Small intestine (tissue), 7 donors: ENCODE measurements at regions not wholly inside any gene's neighbourhood (a gene's known extent, or its start where the extent isn't known, plus 50 kb on each side); places are given as distances from the start of the nearest gene placed in this dataset.
A peak's percentile ranks its signal among the peaks of the same experiment; 100 is the strongest.

Experiments used
- DNase-seq, 2 donors: peaks; one replicate each; pipeline versions ENCODE4 v3.0.0 to v3.0.0-alpha.2; 2013
- FAIRE-seq: peaks from 2 replicates; lab custom pipeline; 2012; peaks lifted over from hg19 to GRCh38; lab: Jason Lieb, UNC
- H3K27ac ChIP-seq, 3 donors: one replicate each; pipeline ENCODE4 v1.5.1; 2013; ENCODE audit warnings: low read length in 2 of 3, mild to moderate bottlenecking in 2 of 3, control low read depth in 1 of 3, inconsistent platforms in 1 of 3, low read depth in 1 of 3, moderate library complexity in 1 of 3
- H3K27me3 ChIP-seq, 3 donors: one replicate each; pipeline ENCODE4 v1.6.1; 2013; ENCODE audit warnings: low read length in 3 of 3, inconsistent platforms in 1 of 3; ENCODE audit not compliant: control insufficient read depth in 3 of 3, insufficient read depth in 3 of 3
- H3K36me3 ChIP-seq, 3 donors: one replicate each; pipeline ENCODE4 v1.6.1; 2013; ENCODE audit warnings: low read length in 3 of 3, inconsistent platforms in 1 of 3, low read depth in 1 of 3, mild to moderate bottlenecking in 1 of 3, moderate library complexity in 1 of 3; ENCODE audit not compliant: control insufficient read depth in 3 of 3, insufficient read depth in 2 of 3
- H3K4me1 ChIP-seq, 3 donors: one replicate each; pipeline ENCODE4 v1.6.1; 2013; ENCODE audit warnings: low read length in 2 of 3, inconsistent platforms in 1 of 3, low read depth in 1 of 3, mild to moderate bottlenecking in 1 of 3, moderate library complexity in 1 of 3; ENCODE audit not compliant: control insufficient read depth in 3 of 3, insufficient read depth in 2 of 3
- H3K4me3 ChIP-seq, 3 donors: one replicate each; pipeline ENCODE4 v1.5.1; 2013; ENCODE audit warnings: low read length in 3 of 3, control low read depth in 1 of 3, inconsistent platforms in 1 of 3, low read depth in 1 of 3, mild to moderate bottlenecking in 1 of 3, moderate library complexity in 1 of 3
- H3K9me3 ChIP-seq, 2 donors: one replicate each; pipeline ENCODE4 v1.6.1; 2013; ENCODE audit warnings: low read depth in 1 of 2, low read length in 1 of 2; ENCODE audit not compliant: control insufficient read depth in 2 of 2, insufficient read depth in 1 of 2
- WGBS, 3 donors: extraction: QIAGEN DNeasy Blood & Tissue Kit; methylation state at CpG; one replicate each; pipeline ENCODE4 v1.1.7; 2013; 5-methylcytosine and 5-hydroxymethylcytosine counted together
- donor health status: healthy with polysubstance abuse.
- donor health status: control.
- donor health status: control.
- donor health status: Bipolar disorder and iron deficiency.
- donor health status: healthy.

- no peak overlapping the region for H3K27ac ChIP-seq
These were observed 139.0 kb upstream of the ETAA1 start for GRCh38 chr2:67258122-67258521.

GRCh38 chr2:67258831-67259230, 138.3 kb upstream of the ETAA1 start:
- H3K4me1 ChIP-seq = no peaks in the 10 kb centered on the region
- no peak overlapping the region for H3K4me3 ChIP-seq
- FAIRE-seq (no peak), DNase-seq (no peak)
- H3K27me3 ChIP-seq = no peaks in the 10 kb centered on the region
- peak overlapping the region in 1 of 3 donors; percentile 25 for H3K27ac ChIP-seq
- H3K9me3 ChIP-seq = no peaks in the 10 kb centered on the region
- H3K36me3 ChIP-seq = no peaks in the 10 kb centered on the region
- 82 to 90% (median 88%) methylated on average over 1 of the region's 1 CpG for WGBS, 3 donors

More at GRCh38 chr2:67258122-67258521, 139.0 kb upstream of the ETAA1 start:
- DNase-seq (no peak), FAIRE-seq (no peak)
- no peaks in the 10 kb centered on the region for H3K9me3 ChIP-seq
- H3K27me3 ChIP-seq = no peaks in the 10 kb centered on the region
- 69 to 82% (median 80%) methylated on average over 4 of the region's 4 CpGs for WGBS, 3 donors
- H3K36me3 ChIP-seq = no peaks in the 10 kb centered on the region
- no peak overlapping the region for H3K4me3 ChIP-seq
- no peaks in the 10 kb centered on the region for H3K4me1 ChIP-seq

DNA sequence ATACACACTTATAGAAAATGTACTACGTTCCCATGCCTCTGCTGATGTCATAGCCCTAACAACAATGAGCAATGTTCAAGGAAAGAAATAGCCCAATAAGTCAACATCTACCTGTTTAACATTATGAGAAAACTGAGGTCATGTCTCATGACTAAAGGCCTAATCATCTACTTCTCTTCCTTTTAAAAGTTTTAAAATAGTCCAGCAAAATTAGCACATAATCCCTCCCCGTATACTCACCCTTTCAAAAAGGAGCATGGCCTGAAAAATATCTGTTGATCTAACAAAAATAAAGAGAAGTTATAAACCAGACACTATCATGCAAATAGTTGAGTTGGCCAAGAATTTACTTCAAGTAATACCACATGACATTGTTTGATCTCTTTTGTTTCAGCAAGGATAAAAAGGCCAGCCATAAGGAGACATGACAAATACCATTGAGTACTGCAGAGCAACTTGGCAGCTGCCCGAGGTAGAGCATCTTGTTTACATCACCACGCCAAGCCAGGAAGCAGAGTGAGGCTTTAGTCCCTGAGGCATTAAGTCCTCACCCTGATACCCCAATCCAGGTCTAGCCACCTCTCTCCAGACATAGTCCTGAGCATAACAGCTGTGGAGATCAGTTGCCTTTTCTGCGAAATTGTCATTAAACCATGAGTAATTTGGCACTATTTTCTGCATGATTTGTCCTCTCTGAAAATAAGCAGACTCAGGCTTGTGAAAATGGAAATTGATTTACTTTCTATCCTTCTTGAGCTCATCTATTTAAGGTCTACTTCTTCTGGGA, 137.4 kb upstream of the ETAA1 start:
- 52 to 62% (median 55%) methylated on average over 5 of the region's 5 CpGs for WGBS, 3 donors
- DNase-seq (peak in 1 of 2 donors; percentile 6), FAIRE-seq (no peak)
- H3K4me3 ChIP-seq = no peak overlapping the region
- no peaks in the 10 kb centered on the region for H3K27me3 ChIP-seq
- no peaks in the 10 kb centered on the region for H3K36me3 ChIP-seq
- no peaks in the 10 kb centered on the region for H3K4me1 ChIP-seq
- H3K27ac ChIP-seq = peak overlapping the region in 2 of 3 donors; percentile 38 to 71
- H3K9me3 ChIP-seq = no peaks in the 10 kb centered on the region

DNA sequence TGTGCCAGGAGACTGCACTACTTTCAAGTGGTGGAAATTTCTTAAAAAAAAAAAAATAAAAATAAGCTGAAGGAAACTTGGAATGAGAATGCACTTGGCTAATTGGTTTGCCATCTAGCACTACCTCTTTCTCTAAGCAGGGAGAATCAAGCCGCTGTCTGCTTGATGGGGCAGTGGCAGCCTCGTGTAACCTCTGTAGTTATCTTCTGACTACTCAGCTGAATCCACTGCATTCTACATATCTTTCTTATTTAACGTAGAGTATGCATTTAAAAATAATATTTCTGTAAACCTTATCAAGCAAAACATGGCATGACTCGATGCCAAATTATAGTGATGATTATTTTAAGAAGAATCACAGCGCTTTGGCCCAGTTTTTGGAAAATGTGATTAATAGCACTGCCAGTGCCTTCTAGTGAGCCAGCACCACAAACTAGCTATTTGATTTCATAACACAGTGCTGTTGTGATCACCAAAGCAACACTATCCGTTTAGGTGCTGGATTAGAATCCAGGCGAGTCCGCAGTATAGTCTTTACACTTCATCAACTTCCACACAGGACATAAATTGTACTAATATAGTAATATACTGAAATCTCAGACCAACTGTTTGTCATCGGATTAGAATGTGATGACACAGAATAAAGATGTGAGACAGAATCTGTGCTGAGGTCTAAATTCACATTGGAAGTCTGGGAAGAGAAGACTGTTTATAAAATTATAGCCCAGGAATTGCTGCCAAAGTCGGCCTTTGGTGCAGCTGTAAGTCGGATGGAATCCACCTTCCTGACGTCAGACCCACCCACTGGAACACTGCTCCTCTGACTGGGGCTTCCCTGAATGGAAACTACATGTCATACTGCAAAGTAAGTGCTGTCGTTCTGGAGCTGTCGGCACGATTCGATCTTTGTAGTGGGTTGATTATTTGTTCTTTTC, 136.5 kb upstream of the ETAA1 start:
- no peaks in the 10 kb centered on the region for H3K4me1 ChIP-seq
- H3K9me3 ChIP-seq = no peaks in the 10 kb centered on the region
- WGBS, 3 donors = 59 to 76% (median 74%) methylated on average over 16 of the region's 16 CpGs
- no peaks in the 10 kb centered on the region for H3K27me3 ChIP-seq
- no peak overlapping the region for H3K4me3 ChIP-seq
- H3K27ac ChIP-seq = peak overlapping the region in 2 of 3 donors; percentile 50 to 56
- H3K36me3 ChIP-seq = no peaks in the 10 kb centered on the region
- peak in 1 of 2 donors; percentile 44 for DNase-seq
- no peak for FAIRE-seq

DNA sequence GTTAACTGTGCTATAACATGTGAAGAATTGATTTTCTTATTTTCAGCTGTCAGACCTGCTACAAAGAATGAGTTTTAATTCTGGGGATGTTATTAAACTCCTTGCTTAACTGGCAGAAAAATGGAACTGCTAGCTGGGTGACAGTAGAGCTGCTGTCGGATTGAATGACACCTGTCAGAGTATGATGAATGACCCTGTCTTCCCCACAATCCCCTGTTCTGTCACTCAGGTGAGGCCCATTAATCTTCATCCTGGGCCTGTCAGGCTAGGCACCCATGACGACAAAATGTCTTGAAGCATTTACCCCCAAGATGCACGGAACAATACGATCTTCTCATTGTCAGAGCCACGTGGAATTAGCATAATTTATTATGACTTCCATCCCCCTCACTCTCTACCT, 129.9 kb upstream of the ETAA1 start:
- WGBS, 3 donors = 86 to 89% (median 89%) methylated on average over 5 of the region's 5 CpGs
- FAIRE-seq (no peak), DNase-seq (no peak)
- Histone ChIP-seq H3K27me3 (no peaks in the 10 kb centered on the region), H3K36me3 (no peaks in the 10 kb centered on the region), H3K4me1 (no peaks in the 10 kb centered on the region), H3K27ac (no peak overlapping the region), H3K4me3 (no peak overlapping the region), H3K9me3 (no peaks in the 10 kb centered on the region)

DNA sequence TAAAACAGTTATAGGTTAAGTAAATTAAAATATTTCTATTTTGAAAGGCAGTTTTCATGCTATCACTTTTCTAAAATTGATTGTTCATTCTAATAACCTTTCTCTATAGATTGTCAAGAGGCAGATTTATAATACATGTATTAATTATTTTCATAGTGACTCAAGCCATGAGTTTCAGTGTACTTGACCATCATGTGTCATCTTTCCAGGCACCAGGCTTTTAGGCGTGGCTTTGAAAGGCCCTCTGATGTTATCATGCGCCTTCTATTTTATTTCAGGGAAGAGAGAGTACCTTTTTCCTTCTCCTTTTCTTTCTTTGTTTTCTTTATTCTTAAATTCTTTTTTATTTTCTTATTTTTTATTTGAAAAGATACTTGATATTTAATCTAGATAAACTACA, 128.3 kb upstream of the ETAA1 start:
- Histone ChIP-seq H3K36me3 (no peaks in the 10 kb centered on the region), H3K27me3 (no peaks in the 10 kb centered on the region), H3K9me3 (no peaks in the 10 kb centered on the region), H3K4me3 (no peak overlapping the region), H3K27ac (no peak overlapping the region), H3K4me1 (no peaks in the 10 kb centered on the region)
- no peak for FAIRE-seq
- 92 to 94% (median 93%) methylated on average over 2 of the region's 2 CpGs for WGBS, 3 donors
- no peak for DNase-seq

DNA sequence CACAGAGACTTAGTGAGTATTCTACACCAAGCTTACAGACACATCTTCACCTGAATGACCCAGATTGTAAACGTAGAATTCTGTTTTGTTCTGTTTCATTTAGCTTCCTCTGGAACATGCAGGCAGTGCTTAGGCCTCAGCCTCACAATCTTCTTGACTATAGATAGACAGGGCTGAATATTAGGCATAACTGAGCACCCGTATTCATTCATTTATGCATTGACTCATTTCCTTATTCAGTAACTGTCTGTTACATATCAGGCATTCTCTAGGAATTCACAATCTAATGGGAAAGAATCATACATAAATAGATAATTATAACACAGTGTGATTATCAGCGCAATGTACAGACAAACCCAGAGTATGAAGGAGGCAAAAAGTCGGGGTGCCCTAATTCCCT, 124.9 kb upstream of the ETAA1 start:
- 72 to 76% (median 74%) methylated on average over 4 of the region's 4 CpGs for WGBS, 3 donors
- DNase-seq (no peak), FAIRE-seq (no peak)
- H3K4me3 ChIP-seq = no peak overlapping the region
- no peak overlapping the region for H3K27ac ChIP-seq
- no peaks in the 10 kb centered on the region for H3K9me3 ChIP-seq
- no peaks in the 10 kb centered on the region for H3K27me3 ChIP-seq
- no peaks in the 10 kb centered on the region for H3K4me1 ChIP-seq
- H3K36me3 ChIP-seq = no peaks in the 10 kb centered on the region

GRCh38 chr2:67277450-67277849, 119.7 kb upstream of the ETAA1 start:
- peak; percentile 10 to 93 for DNase-seq
- 18 to 62% (median 42%) methylated on average over 7 of the region's 7 CpGs for WGBS, 3 donors
- FAIRE-seq = no peak
- Histone ChIP-seq H3K36me3 (no peaks in the 10 kb centered on the region), H3K4me1 (no peaks in the 10 kb centered on the region), H3K27me3 (no peaks in the 10 kb centered on the region), H3K9me3 (no peaks in the 10 kb centered on the region), H3K4me3 (no peak overlapping the region), H3K27ac (no peak overlapping the region)
